ENCODE measurements at regions not wholly inside any gene's neighbourhood (a gene's known extent, or its start where the extent isn't known, plus 50 kb on each side); places are given as distances from the start of the nearest gene placed in this dataset.

DNA sequence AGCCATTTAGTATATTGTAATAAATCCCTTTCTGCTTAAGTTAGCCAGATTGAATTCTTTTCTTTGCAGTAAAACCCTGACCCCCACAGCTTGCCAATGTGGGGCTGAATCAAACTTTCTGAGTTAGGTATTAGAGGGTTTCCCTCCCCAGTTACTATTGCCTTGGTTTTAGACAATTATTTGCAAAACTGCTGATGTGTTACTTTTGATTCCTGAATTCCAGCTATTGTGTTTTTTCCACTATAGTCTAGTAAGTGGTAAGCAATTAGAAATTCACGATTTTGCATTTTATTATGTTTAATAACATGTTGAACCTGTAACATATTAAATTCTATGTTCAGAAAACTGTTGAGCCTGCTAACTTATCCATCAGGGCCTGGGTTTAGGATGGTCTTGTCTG is 391.5 kb downstream of the DLEU7 start:
- no peaks in the 10 kb centered on the region for H3K9me3 ChIP-seq (ENCODE audit: control insufficient read depth in 1 of 2, low read length in 2 of 2)
- H3K4me1 ChIP-seq (ENCODE audit: control insufficient read depth in 1 of 2, insufficient read depth in 2 of 2, low read length in 2 of 2) = peaks cover 0 to 8% of the 10 kb centered on the region in 2 donors
- no peak overlapping the region for H3K27ac ChIP-seq (ENCODE audit: low read length)
- no peaks in the 10 kb centered on the region for H3K27me3 ChIP-seq (ENCODE audit: low read depth, low read length)
- no peak overlapping the region for H3K4me3 ChIP-seq (ENCODE audit: low read depth in 1 of 2, low read length in 2 of 2)
- H3K36me3 ChIP-seq (ENCODE audit: control insufficient read depth in 1 of 2, insufficient read depth in 2 of 2, low read length in 2 of 2) = no peaks in the 10 kb centered on the region

DNA sequence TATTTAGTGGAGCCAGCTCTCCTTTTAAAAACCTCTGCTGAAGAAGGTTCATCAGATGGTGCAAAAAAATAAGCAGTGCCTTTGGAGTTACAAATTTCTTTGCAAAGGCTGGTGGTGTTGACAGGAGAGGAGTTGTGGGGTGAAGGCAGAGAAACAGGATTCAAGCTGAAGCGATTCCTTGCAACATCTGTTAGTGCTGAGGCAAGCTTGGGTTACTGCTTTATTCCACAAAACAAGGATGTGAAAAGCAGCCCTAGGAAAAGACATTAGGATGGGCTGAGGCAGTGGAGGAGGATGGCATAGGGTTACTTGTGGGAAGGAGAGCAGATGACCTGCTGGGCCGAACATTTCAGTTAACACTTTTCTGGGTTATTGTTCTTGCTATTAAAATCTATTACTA is 390.7 kb downstream of the DLEU7 start:
- H3K4me3 ChIP-seq (ENCODE audit: low read depth in 1 of 2, low read length in 2 of 2) = no peak overlapping the region
- peaks cover 0 to 8% of the 10 kb centered on the region in 2 donors for H3K4me1 ChIP-seq (ENCODE audit: control insufficient read depth in 1 of 2, insufficient read depth in 2 of 2, low read length in 2 of 2)
- no peaks in the 10 kb centered on the region for H3K27me3 ChIP-seq (ENCODE audit: low read depth, low read length)
- no peaks in the 10 kb centered on the region for H3K9me3 ChIP-seq (ENCODE audit: control insufficient read depth in 1 of 2, low read length in 2 of 2)
- no peak overlapping the region for H3K27ac ChIP-seq (ENCODE audit: low read length)
- H3K36me3 ChIP-seq (ENCODE audit: control insufficient read depth in 1 of 2, insufficient read depth in 2 of 2, low read length in 2 of 2) = no peaks in the 10 kb centered on the region

DNA sequence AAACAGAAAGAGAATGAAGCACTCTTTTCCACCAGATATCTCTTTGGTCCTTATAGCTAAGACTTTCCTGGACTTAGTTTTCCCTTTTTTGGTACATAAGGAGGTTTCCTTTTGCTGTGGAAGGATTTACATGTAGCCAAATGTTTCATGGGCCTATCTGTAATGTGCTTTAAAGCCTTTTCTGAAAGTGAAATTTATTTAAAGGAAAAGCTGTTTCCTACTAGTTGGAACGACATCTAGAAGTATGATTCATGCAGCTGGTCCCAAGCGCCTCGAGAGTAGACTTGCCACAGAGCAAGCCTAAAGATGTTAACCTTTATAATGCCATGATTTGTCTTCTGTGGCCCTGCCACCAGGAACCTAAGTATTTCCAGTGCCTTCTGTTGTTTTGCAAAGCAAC is 390.3 kb downstream of the DLEU7 start:
- H3K27ac ChIP-seq (ENCODE audit: low read length) = no peak overlapping the region
- no peaks in the 10 kb centered on the region for H3K9me3 ChIP-seq (ENCODE audit: control insufficient read depth in 1 of 2, low read length in 2 of 2)
- H3K4me1 ChIP-seq (ENCODE audit: control insufficient read depth in 1 of 2, insufficient read depth in 2 of 2, low read length in 2 of 2) = peaks cover 0 to 8% of the 10 kb centered on the region in 2 donors
- H3K36me3 ChIP-seq (ENCODE audit: control insufficient read depth in 1 of 2, insufficient read depth in 2 of 2, low read length in 2 of 2) = no peaks in the 10 kb centered on the region
- no peaks in the 10 kb centered on the region for H3K27me3 ChIP-seq (ENCODE audit: low read depth, low read length)
- no peak overlapping the region for H3K4me3 ChIP-seq (ENCODE audit: low read depth in 1 of 2, low read length in 2 of 2)

DNA sequence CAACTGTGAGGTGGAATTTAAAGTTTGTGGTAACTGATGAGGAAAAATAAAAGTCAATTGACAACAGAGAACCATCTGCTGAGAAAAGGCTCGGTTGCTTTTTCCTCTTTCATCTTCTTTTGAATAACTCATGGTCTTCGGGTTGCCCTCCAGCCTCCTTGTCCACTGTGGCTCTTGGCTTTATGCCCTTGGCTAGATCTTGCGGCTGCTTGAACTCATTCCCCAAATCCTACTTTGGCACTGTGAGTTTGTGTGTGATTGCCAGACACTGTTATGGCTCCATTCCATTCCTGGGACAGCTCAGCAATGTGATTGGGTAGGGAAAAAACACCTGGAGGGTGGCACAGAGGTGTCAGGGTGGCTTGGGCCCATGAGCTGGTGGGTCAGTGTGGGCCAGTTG is 387.4 kb downstream of the DLEU7 start:
- H3K36me3 ChIP-seq (ENCODE audit: control insufficient read depth in 1 of 2, insufficient read depth in 2 of 2, low read length in 2 of 2) = no peaks in the 10 kb centered on the region
- H3K9me3 ChIP-seq (ENCODE audit: control insufficient read depth in 1 of 2, low read length in 2 of 2) = no peaks in the 10 kb centered on the region
- no peak overlapping the region for H3K4me3 ChIP-seq (ENCODE audit: low read depth in 1 of 2, low read length in 2 of 2)
- no peak overlapping the region for H3K27ac ChIP-seq (ENCODE audit: low read length)
- H3K27me3 ChIP-seq (ENCODE audit: low read depth, low read length) = no peaks in the 10 kb centered on the region
- H3K4me1 ChIP-seq (ENCODE audit: control insufficient read depth in 1 of 2, insufficient read depth in 2 of 2, low read length in 2 of 2) = peaks cover 0 to 8% of the 10 kb centered on the region in 2 donors

DNA sequence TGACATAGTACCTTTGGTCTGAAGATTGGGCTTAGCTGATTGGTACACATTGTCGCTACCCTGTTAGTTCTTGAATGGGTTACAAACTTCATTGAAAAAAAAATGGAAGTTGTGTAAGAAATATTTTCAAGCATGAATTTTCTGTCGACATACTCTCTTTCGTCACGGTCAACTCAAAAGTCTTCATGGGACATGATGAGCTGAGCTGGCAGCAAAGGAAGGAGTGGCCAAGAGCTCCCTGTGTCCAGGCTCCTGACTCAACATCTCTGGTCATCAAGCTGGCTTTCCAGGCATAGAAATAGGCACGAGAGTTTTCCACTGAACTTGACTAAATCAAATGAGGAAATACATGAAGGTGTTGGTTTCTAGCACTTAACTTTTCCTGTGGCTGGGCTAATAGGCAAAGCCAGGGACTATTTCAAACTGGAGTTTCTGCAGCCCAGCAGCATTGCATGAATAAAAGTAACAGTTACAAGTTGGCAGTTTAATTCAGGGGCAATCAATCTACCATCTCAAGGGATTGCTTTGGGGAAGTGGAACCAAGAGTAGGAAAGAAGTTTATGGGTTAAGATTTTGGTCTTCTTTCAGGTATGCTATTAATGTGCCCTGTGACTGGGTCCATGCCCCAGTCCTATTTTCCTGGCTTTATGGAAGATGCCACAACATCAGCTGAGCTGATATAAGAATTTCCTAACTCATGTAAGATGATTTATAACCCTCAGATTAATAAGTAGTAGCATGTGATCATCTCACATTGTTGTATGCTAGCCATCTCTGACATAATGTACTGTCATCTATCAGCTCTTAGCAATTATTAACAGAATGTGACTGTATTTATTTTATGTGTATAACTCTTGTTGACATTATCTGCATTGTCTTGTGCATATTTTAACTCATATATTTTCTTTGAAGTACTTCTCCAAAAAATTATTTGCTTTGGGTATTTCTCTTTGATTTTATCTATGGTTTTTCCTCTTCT is 385.8 kb downstream of the DLEU7 start:
- Histone ChIP-seq H3K4me3 (ENCODE audit: low read depth in 1 of 2, low read length in 2 of 2) (no peak overlapping the region), H3K36me3 (ENCODE audit: control insufficient read depth in 1 of 2, insufficient read depth in 2 of 2, low read length in 2 of 2) (no peaks in the 10 kb centered on the region), H3K27me3 (ENCODE audit: low read depth, low read length) (no peaks in the 10 kb centered on the region), H3K27ac (ENCODE audit: low read length) (no peak overlapping the region), H3K4me1 (ENCODE audit: control insufficient read depth in 1 of 2, insufficient read depth in 2 of 2, low read length in 2 of 2) (peaks cover 0 to 8% of the 10 kb centered on the region in 2 donors), H3K9me3 (ENCODE audit: control insufficient read depth in 1 of 2, low read length in 2 of 2) (no peaks in the 10 kb centered on the region)

DNA sequence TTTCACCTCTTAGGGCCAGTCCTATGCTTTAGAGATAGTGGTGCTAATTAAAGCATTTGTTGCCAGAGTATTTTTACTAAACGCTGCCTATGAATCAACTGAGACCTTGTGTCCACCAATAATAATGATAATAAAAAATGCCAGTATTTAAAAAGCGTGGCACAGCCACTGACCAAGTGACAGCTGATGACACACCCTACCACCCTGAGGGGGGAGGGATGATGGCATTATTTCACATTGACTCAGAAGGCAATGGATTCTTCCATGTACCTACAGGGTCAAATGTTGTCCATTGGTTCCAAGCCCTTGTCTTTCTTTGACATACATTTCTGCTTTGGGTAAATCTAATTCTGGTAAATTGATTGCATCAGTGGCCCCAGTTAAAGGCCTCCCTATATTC is 384.4 kb downstream of the DLEU7 start:
- H3K4me3 ChIP-seq (ENCODE audit: low read depth in 1 of 2, low read length in 2 of 2) = no peak overlapping the region
- no peaks in the 10 kb centered on the region for H3K9me3 ChIP-seq (ENCODE audit: control insufficient read depth in 1 of 2, low read length in 2 of 2)
- no peaks in the 10 kb centered on the region for H3K27me3 ChIP-seq (ENCODE audit: low read depth, low read length)
- no peak overlapping the region for H3K27ac ChIP-seq (ENCODE audit: low read length)
- H3K4me1 ChIP-seq (ENCODE audit: control insufficient read depth in 1 of 2, insufficient read depth in 2 of 2, low read length in 2 of 2) = peaks cover 0 to under 1% of the 10 kb centered on the region in 2 donors
- no peaks in the 10 kb centered on the region for H3K36me3 ChIP-seq (ENCODE audit: control insufficient read depth in 1 of 2, insufficient read depth in 2 of 2, low read length in 2 of 2)

DNA sequence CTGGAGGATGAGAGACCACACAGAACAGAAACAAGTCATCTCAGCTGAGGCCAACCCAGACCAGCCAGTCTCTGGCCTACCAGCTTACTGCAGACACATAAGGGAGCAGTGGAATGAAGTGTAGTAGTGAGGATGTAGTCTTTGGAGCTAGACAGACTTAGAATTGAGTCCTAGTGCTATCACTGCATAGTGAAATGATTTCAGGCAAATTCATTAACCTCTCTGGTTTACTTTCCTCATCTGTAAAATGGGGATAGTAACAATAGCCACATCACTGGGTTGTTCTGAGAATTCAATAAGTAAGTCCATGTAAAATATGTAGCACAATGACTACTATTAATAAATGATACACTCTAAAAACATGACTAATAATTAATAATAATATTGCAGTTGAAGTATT is 383.8 kb downstream of the DLEU7 start:
- H3K4me3 ChIP-seq (ENCODE audit: low read depth in 1 of 2, low read length in 2 of 2) = no peak overlapping the region
- no peaks in the 10 kb centered on the region for H3K27me3 ChIP-seq (ENCODE audit: low read depth, low read length)
- H3K9me3 ChIP-seq (ENCODE audit: control insufficient read depth in 1 of 2, low read length in 2 of 2) = no peaks in the 10 kb centered on the region
- H3K27ac ChIP-seq (ENCODE audit: low read length) = no peak overlapping the region
- no peaks in the 10 kb centered on the region for H3K36me3 ChIP-seq (ENCODE audit: control insufficient read depth in 1 of 2, insufficient read depth in 2 of 2, low read length in 2 of 2)
- no peaks in the 10 kb centered on the region for H3K4me1 ChIP-seq (ENCODE audit: control insufficient read depth in 1 of 2, insufficient read depth in 2 of 2, low read length in 2 of 2)

DNA sequence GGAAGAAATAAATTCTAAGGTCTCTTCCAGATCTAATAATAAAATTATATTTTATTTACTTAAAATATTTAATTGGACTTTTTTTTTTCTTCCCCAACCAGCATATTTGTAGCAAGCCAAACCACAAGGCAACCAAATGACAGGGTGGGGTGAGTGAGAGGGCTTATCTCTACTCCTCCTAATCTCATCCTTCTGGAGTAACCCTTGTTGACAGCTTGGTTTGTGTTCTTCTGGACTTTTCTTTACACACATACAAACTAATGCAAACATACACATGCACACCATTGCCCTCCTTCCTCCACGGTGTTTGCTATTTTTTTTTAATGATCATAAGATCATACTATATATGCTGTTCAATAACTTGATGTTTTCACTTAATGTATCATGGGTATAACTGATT is 383.1 kb downstream of the DLEU7 start:
- H3K9me3 ChIP-seq (ENCODE audit: control insufficient read depth in 1 of 2, low read length in 2 of 2) = no peaks in the 10 kb centered on the region
- no peaks in the 10 kb centered on the region for H3K36me3 ChIP-seq (ENCODE audit: control insufficient read depth in 1 of 2, insufficient read depth in 2 of 2, low read length in 2 of 2)
- no peak overlapping the region for H3K4me3 ChIP-seq (ENCODE audit: low read depth in 1 of 2, low read length in 2 of 2)
- no peaks in the 10 kb centered on the region for H3K27me3 ChIP-seq (ENCODE audit: low read depth, low read length)
- no peak overlapping the region for H3K27ac ChIP-seq (ENCODE audit: low read length)
- no peaks in the 10 kb centered on the region for H3K4me1 ChIP-seq (ENCODE audit: control insufficient read depth in 1 of 2, insufficient read depth in 2 of 2, low read length in 2 of 2)

DNA sequence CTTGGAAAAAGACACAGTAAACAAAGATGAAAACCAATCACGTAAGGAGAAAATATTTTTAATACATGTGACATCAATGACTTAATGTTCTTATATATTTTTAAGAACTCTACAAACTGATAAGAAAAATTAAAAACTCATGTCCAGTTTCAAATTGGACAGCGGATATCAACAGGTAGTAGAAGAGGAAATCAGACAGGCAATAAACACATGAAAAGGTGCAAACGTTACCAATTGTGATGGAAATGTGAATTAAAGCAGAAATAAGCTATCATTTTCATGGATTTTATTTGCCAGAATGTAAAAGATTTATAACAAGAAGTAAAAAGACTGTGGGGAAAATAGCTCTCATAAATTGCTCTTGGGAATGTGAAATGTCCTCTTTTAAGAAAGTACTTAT is 382.3 kb downstream of the DLEU7 start:
- Histone ChIP-seq H3K36me3 (ENCODE audit: control insufficient read depth in 1 of 2, insufficient read depth in 2 of 2, low read length in 2 of 2) (no peaks in the 10 kb centered on the region), H3K27ac (ENCODE audit: low read length) (no peak overlapping the region), H3K4me1 (ENCODE audit: control insufficient read depth in 1 of 2, insufficient read depth in 2 of 2, low read length in 2 of 2) (no peaks in the 10 kb centered on the region), H3K9me3 (ENCODE audit: control insufficient read depth in 1 of 2, low read length in 2 of 2) (no peaks in the 10 kb centered on the region), H3K4me3 (ENCODE audit: low read depth in 1 of 2, low read length in 2 of 2) (no peak overlapping the region), H3K27me3 (ENCODE audit: low read depth, low read length) (no peaks in the 10 kb centered on the region)

DNA sequence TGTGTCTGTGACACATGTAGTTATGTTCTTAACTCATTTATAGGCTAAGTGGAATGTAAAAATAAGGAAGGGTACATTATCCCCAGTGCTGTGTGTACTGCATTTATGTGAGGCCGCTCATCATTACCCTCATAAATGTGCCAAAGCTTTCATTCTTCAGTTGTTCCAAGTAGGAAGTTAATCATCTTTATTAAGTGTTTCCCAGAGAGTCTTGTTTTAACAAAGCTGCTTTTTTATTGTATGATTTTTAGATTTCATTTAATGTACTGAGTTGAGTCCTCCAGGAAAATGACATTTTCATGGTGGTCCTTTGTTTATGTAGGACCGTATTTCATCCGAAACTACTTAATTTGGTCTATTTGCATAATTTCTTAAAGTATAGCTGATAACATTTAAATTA is 379.8 kb downstream of the DLEU7 start:
- H3K9me3 ChIP-seq (ENCODE audit: control insufficient read depth in 1 of 2, low read length in 2 of 2) = no peaks in the 10 kb centered on the region
- H3K27ac ChIP-seq (ENCODE audit: low read length) = no peak overlapping the region
- H3K27me3 ChIP-seq (ENCODE audit: low read depth, low read length) = no peaks in the 10 kb centered on the region
- H3K4me1 ChIP-seq (ENCODE audit: control insufficient read depth in 1 of 2, insufficient read depth in 2 of 2, low read length in 2 of 2) = no peaks in the 10 kb centered on the region
- H3K4me3 ChIP-seq (ENCODE audit: low read depth in 1 of 2, low read length in 2 of 2) = no peak overlapping the region
- no peaks in the 10 kb centered on the region for H3K36me3 ChIP-seq (ENCODE audit: control insufficient read depth in 1 of 2, insufficient read depth in 2 of 2, low read length in 2 of 2)

DNA sequence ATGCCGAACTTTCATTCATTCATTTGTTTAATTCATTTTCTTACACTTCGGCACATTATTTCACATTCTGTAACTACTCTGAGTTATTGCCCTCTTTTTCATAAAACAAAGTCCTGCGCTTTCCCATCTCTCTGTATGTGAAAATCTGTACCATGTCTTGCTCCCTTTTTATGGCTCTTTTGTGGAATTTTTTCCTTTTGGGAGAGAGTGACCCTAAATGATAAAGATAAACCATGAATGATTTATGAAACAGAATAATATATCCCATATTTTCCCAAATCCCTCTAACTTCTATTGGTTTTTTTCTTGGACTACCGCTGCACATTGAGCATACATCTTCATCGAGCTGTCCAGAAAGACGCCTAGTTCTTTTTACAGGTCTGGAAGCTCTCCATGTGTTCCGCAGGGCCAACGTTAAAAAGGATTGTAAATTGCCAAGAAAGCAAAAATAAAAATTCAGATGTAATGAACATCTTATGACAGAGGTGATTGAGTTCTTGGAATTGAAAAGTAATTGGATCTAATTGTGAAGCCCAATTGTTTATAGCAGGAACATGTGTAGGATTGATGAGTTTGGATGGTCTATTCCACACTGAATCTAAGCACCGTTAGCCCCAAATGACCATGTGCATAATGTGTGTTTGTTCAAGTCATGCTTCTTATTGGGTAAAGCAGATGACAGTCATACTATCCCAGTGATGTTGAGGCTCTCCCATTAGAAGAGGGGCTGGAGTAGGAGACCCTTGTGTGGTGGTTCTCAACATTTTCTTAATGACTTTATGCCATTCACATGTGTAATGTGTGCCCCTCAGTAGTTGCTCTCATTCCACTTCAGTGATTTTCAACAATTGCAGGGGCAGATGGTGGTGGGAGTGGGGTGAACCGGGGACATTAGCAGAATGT is 378.9 kb downstream of the DLEU7 start:
- Histone ChIP-seq H3K27ac (ENCODE audit: low read length) (no peak overlapping the region), H3K36me3 (ENCODE audit: control insufficient read depth in 1 of 2, insufficient read depth in 2 of 2, low read length in 2 of 2) (no peaks in the 10 kb centered on the region), H3K4me3 (ENCODE audit: low read depth in 1 of 2, low read length in 2 of 2) (no peak overlapping the region), H3K4me1 (ENCODE audit: control insufficient read depth in 1 of 2, insufficient read depth in 2 of 2, low read length in 2 of 2) (no peaks in the 10 kb centered on the region), H3K9me3 (ENCODE audit: control insufficient read depth in 1 of 2, low read length in 2 of 2) (no peaks in the 10 kb centered on the region), H3K27me3 (ENCODE audit: low read depth, low read length) (no peaks in the 10 kb centered on the region)

Data from muscle layer of duodenum (tissue), 2 donors.